Right cardiac atrium (tissue), 5 donors: ENCODE measurements at regions not wholly inside any gene's neighbourhood (a gene's known extent, or its start where the extent isn't known, plus 50 kb on each side); places are given as distances from the start of the nearest gene placed in this dataset.

Experiments
- ATAC-seq, 2 donors: fragments of 200-7000 bp; cut with Tn5 transposase; one replicate each; pipeline versions ENCODE4 v1.8.0 to v1.9.1; 2020; ENCODE audit warnings: moderate library complexity in 2 of 2, mild to moderate bottlenecking in 1 of 2
- DNase-seq, 3 donors: peaks; one replicate each; pipeline ENCODE4 v3.0.0-alpha.2; 2020
- H3K27ac ChIP-seq: one replicate; pipeline ENCODE4 v1.5.1; 2013; ENCODE audit warnings: mild to moderate bottlenecking, low read length, control low read depth, moderate library complexity
- H3K27me3 ChIP-seq: one replicate; pipeline ENCODE4 v1.6.1; 2013; ENCODE audit not compliant: control insufficient read depth, insufficient read depth
- H3K4me1 ChIP-seq: one replicate; pipeline ENCODE4 v1.6.1; 2013; ENCODE audit warnings: low read length; ENCODE audit not compliant: control insufficient read depth, insufficient read depth
- H3K4me3 ChIP-seq: one replicate; pipeline ENCODE4 v1.5.1; 2013; ENCODE audit warnings: low read length, control low read depth
- H3K9me3 ChIP-seq: one replicate; pipeline ENCODE4 v1.6.1; 2013; ENCODE audit warnings: low read length; ENCODE audit not compliant: control insufficient read depth
- WGBS: extraction: QIAGEN DNeasy Blood & Tissue Kit; methylation state at CpG from one replicate; pipeline ENCODE4 v1.1.7; 2013; 5-methylcytosine and 5-hydroxymethylcytosine counted together
- intact Hi-C, 4 donors: fragments of 100-400 bp; cut with DNase I; formaldehyde crosslinking; loops; one replicate each; pipeline versions ENCODE4 v1.11.0 to v1.14.0; 2022 to 2023
- donor health status: healthy with polysubstance abuse.
- donor health status: DM: no; HTN: yes; CAD: no.
- donor health status: DM: no; HTN: no; CAD: no.
- donor health status: DM: no; HTN: yes; CAD: no; lungs with severe emphysema.
- donor health status: DM: yes; HTN: yes; CAD: no.

GRCh38 chr11:131025020-131025419, 108.7 kb upstream of the SNX19 start:
- Histone ChIP-seq H3K27ac (no peak overlapping the region), H3K4me1 (no peaks in the 10 kb centered on the region), H3K4me3 (no peak overlapping the region), H3K9me3 (no peaks in the 10 kb centered on the region), H3K27me3 (no peaks in the 10 kb centered on the region)
- 63% methylated on average over 1 of the region's 1 CpG for WGBS
- intact Hi-C loops = no loop called here
- DNase-seq (no peak), ATAC-seq (no peak)

GRCh38 chr11:131025421-131026125, 109.3 kb upstream of the SNX19 start:
- H3K27ac ChIP-seq = no peak overlapping the region
- H3K9me3 ChIP-seq = no peaks in the 10 kb centered on the region
- WGBS = 40% methylated on average over 7 of the region's 7 CpGs
- H3K27me3 ChIP-seq = no peaks in the 10 kb centered on the region
- H3K4me1 ChIP-seq = no peaks in the 10 kb centered on the region
- peak; percentile 32 to 40 for ATAC-seq
- intact Hi-C loops = no loop called here
- DNase-seq = no peak
- no peak overlapping the region for H3K4me3 ChIP-seq

GRCh38 chr11:131027491-131027890, 111.2 kb upstream of the SNX19 start:
- no peaks in the 10 kb centered on the region for H3K4me1 ChIP-seq
- intact Hi-C loops = no loop called here
- H3K27me3 ChIP-seq = no peaks in the 10 kb centered on the region
- H3K4me3 ChIP-seq = no peak overlapping the region
- DNase-seq (no peak), ATAC-seq (no peak)
- H3K27ac ChIP-seq = no peak overlapping the region
- WGBS = 53% methylated on average over 2 of the region's 2 CpGs
- H3K9me3 ChIP-seq = no peaks in the 10 kb centered on the region

GRCh38 chr11:131033151-131033651, 116.9 kb upstream of the SNX19 start:
- no peaks in the 10 kb centered on the region for H3K27me3 ChIP-seq
- H3K4me1 ChIP-seq = no peaks in the 10 kb centered on the region
- H3K9me3 ChIP-seq = no peaks in the 10 kb centered on the region
- ATAC-seq (peak; percentile 47 to 64), DNase-seq (no peak)
- H3K4me3 ChIP-seq = no peak overlapping the region
- 18% methylated on average over 5 of the region's 5 CpGs for WGBS
- no peak overlapping the region for H3K27ac ChIP-seq
- intact Hi-C loops = no loop called here

GRCh38 chr11:131036514-131036913, 120.2 kb upstream of the SNX19 start:
- WGBS = 88% methylated on average over 5 of the region's 5 CpGs
- no peak for ATAC-seq
- H3K27me3 ChIP-seq = no peaks in the 10 kb centered on the region
- no peak overlapping the region for H3K4me3 ChIP-seq
- no peak overlapping the region for H3K27ac ChIP-seq
- DNase-seq = no peak
- no peaks in the 10 kb centered on the region for H3K4me1 ChIP-seq
- intact Hi-C loops = no loop called here
- H3K9me3 ChIP-seq = no peaks in the 10 kb centered on the region

GRCh38 chr11:131037873-131038272, 121.6 kb upstream of the SNX19 start:
- no peaks in the 10 kb centered on the region for H3K4me1 ChIP-seq
- ATAC-seq (no peak), DNase-seq (no peak)
- no peaks in the 10 kb centered on the region for H3K9me3 ChIP-seq
- 45% methylated on average over 7 of the region's 7 CpGs for WGBS
- H3K27ac ChIP-seq = no peak overlapping the region
- intact Hi-C loops = no loop called here
- no peak overlapping the region for H3K4me3 ChIP-seq
- no peaks in the 10 kb centered on the region for H3K27me3 ChIP-seq

- H3K4me3 ChIP-seq = no peak overlapping the region
- no peak overlapping the region for H3K27ac ChIP-seq
- WGBS = 19% methylated on average over 5 of the region's 5 CpGs
- no peaks in the 10 kb centered on the region for H3K9me3 ChIP-seq
- intact Hi-C loops = no loop called here
- H3K27me3 ChIP-seq = no peaks in the 10 kb centered on the region
- H3K4me1 ChIP-seq = no peaks in the 10 kb centered on the region
- ATAC-seq (no peak), DNase-seq (no peak)
These were observed 122.3 kb upstream of the SNX19 start for GRCh38 chr11:131038597-131038996.

- Histone ChIP-seq H3K4me1 (no peaks in the 10 kb centered on the region), H3K9me3 (no peaks in the 10 kb centered on the region), H3K27ac (no peak overlapping the region), H3K4me3 (no peak overlapping the region), H3K27me3 (no peaks in the 10 kb centered on the region)
- WGBS = 69% methylated on average over 5 of the region's 5 CpGs
- ATAC-seq (no peak), DNase-seq (no peak)
- intact Hi-C loops = no loop called here
These were observed 125.2 kb upstream of the SNX19 start for GRCh38 chr11:131041331-131042040.

GRCh38 chr11:131042041-131042390, 125.7 kb upstream of the SNX19 start:
- Histone ChIP-seq H3K9me3 (no peaks in the 10 kb centered on the region), H3K4me3 (no peak overlapping the region), H3K27ac (no peak overlapping the region), H3K27me3 (no peaks in the 10 kb centered on the region), H3K4me1 (no peaks in the 10 kb centered on the region)
- 1% methylated on average over 1 of the region's 1 CpG for WGBS
- ATAC-seq (no peak), DNase-seq (no peak)
- intact Hi-C loops = no loop called here

GRCh38 chr11:131043251-131043650, 127.0 kb upstream of the SNX19 start:
- Histone ChIP-seq H3K4me3 (no peak overlapping the region), H3K27ac (no peak overlapping the region), H3K9me3 (no peaks in the 10 kb centered on the region), H3K4me1 (no peaks in the 10 kb centered on the region), H3K27me3 (no peaks in the 10 kb centered on the region)
- ATAC-seq (no peak), DNase-seq (no peak)
- intact Hi-C loops = no loop called here
- WGBS = 84% methylated on average over 1 of the region's 1 CpG

GRCh38 chr11:131044851-131045250, 128.6 kb upstream of the SNX19 start:
- no peaks in the 10 kb centered on the region for H3K27me3 ChIP-seq
- 59% methylated on average over 7 of the region's 7 CpGs for WGBS
- H3K4me1 ChIP-seq = no peaks in the 10 kb centered on the region
- no peaks in the 10 kb centered on the region for H3K9me3 ChIP-seq
- no peak overlapping the region for H3K4me3 ChIP-seq
- intact Hi-C loops = no loop called here
- H3K27ac ChIP-seq = no peak overlapping the region
- no peak for ATAC-seq
- DNase-seq = no peak
